GM12878 (cell line): ENCODE measurements at regions not wholly inside any gene's neighbourhood (a gene's known extent, or its start where the extent isn't known, plus 50 kb on each side); places are given as distances from the start of the nearest gene placed in this dataset.

Experiments
- ATAC-seq: fragments of 200-7000 bp; cut with Tn5 transposase; 3 replicates; pipeline ENCODE4 v1.9.1; 2020; ENCODE audit warnings: mild to moderate bottlenecking, moderate library complexity
- BruUV-seq: library from RNA; stranded (reverse); fragments of 400-500 nt; replicated peaks from 2 replicates; lab custom pipeline; 2021; lab: Mats Ljungman, UMichigan
- CTCF ChIA-PET: fragments of 300-600 bp; sonication (Branson Sonifier 250); formaldehyde crosslinking; extraction: SDS; loops from one replicate; lab custom pipeline; 2021; ENCODE audit warnings: inconsistent platforms; lab: Yijun Ruan, JAX
- POLR2A ChIA-PET: fragments of 350-600 bp; formaldehyde crosslinking; extraction: SDS; loops from one replicate; lab custom pipeline; 2021; ENCODE audit warnings: inconsistent platforms; lab: Charles Lee
- RAD21 ChIA-PET: fragments of 300-600 bp; sonication (Branson Sonifier 250); formaldehyde crosslinking; loops from one replicate; lab custom pipeline; 2023; ENCODE audit warnings: antibody characterized with exemption; ENCODE audit not compliant: unreplicated experiment; lab: Charles Lee
- SMC1A ChIA-PET: fragments of 300-600 bp; sonication (Branson Sonifier 250); formaldehyde crosslinking; loops from one replicate; lab custom pipeline; 2023; ENCODE audit not compliant: unreplicated experiment, uncharacterized antibody; lab: Charles Lee
- DNase-seq: peaks from one replicate; pipeline ENCODE4 v3.0.0-alpha.2; 2011; ENCODE audit warnings: low read depth, low spot score
- FAIRE-seq: peaks from 3 replicates; lab custom pipeline; 2011; peaks lifted over from hg19 to GRCh38; lab: Jason Lieb, UNC
- H2AFZ ChIP-seq: 2 replicates; pipeline ENCODE4 v1.6.0; 2011; ENCODE audit warnings: low read depth, low read length, control low read depth; ENCODE audit not compliant: control insufficient read depth
- H3K27ac ChIP-seq: 2 replicates; pipeline ENCODE4 v1.5.1; 2011; ENCODE audit warnings: control low read depth; ENCODE audit not compliant: control insufficient read depth, insufficient read depth
- H3K27me3 ChIP-seq, 2 experiments: replicated peaks in 1 of 2; 2 replicates each; pipeline versions ENCODE4 v1.6.0 to v1.6.1; 2011; ENCODE audit warnings: low read length in 1 of 2; ENCODE audit not compliant: control insufficient read depth in 2 of 2, insufficient read depth in 2 of 2
- H3K36me3 ChIP-seq, 2 experiments: 2 replicates each; pipeline ENCODE4 v1.5.1; 2011; ENCODE audit warnings: low read length in 1 of 2; ENCODE audit not compliant: control insufficient read depth in 2 of 2, insufficient read depth in 2 of 2
- H3K4me1 ChIP-seq: 2 replicates; pipeline ENCODE4 v1.6.1; 2011; ENCODE audit warnings: mild to moderate bottlenecking, low read length, moderate library complexity, mixed read lengths; ENCODE audit not compliant: control insufficient read depth, insufficient read depth
- H3K4me2 ChIP-seq: 2 replicates; pipeline ENCODE4 v1.6.0; 2011; ENCODE audit warnings: control low read depth; ENCODE audit not compliant: control insufficient read depth, insufficient read depth
- H3K4me3 ChIP-seq: fragments of 200-600 bp; sonication (generic); 2 replicates; pipeline ENCODE4 v1.5.1; 2016
- H3K79me2 ChIP-seq: 2 replicates; pipeline ENCODE4 v1.6.0; 2011; ENCODE audit warnings: low read length; ENCODE audit not compliant: control insufficient read depth, insufficient read depth
- H3K9ac ChIP-seq: 2 replicates; pipeline ENCODE4 v1.8.0; 2011; ENCODE audit warnings: low read length, control low read depth, mixed read lengths; ENCODE audit not compliant: control insufficient read depth, insufficient read depth
- H3K9me3 ChIP-seq: replicated peaks from 3 replicates; pipeline ENCODE4 v1.5.1; 2011; ENCODE audit warnings: mild to moderate bottlenecking, low read length; ENCODE audit not compliant: control insufficient read depth, insufficient read depth
- H4K20me1 ChIP-seq: 2 replicates; pipeline ENCODE4 v1.6.0; 2011; ENCODE audit not compliant: control insufficient read depth, insufficient read depth
- BMI1 ChIP-seq: fragments of 450-650 bp; IDR thresholded peaks from 2 replicates; pipeline ENCODE4 v1.6.1; 2016; ENCODE audit warnings: mild to moderate bottlenecking, moderate library complexity, borderline replicate concordance
- ESRRA ChIP-seq: IDR thresholded peaks from 2 replicates; pipeline ENCODE4 v1.6.1; 2012; ENCODE audit warnings: mild to moderate bottlenecking, low read length, improper control_type of control experiment
- FOS ChIP-seq: IDR thresholded peaks from 3 replicates; pipeline ENCODE4 v1.6.1; 2011; ENCODE audit warnings: borderline replicate concordance; ENCODE audit not compliant: insufficient read length; ENCODE audit errors: extremely low read depth
- KAT2A ChIP-seq: conservative IDR thresholded peaks from 2 replicates; pipeline ENCODE4 v1.6.1; 2011; ENCODE audit warnings: low read depth, low read length; ENCODE audit not compliant: control insufficient read depth
- KDM1A ChIP-seq: fragments of 200-600 bp; sonication (generic); IDR thresholded peaks from 2 replicates; pipeline ENCODE4 v1.6.1; 2016; ENCODE audit warnings: borderline replicate concordance
- MEF2A ChIP-seq: IDR thresholded peaks from 2 replicates; pipeline ENCODE4 v1.6.1; 2011; ENCODE audit warnings: low read depth, mild to moderate bottlenecking, low read length, moderate library complexity; ENCODE audit not compliant: insufficient read depth
- MLLT1 ChIP-seq: fragments of 450-650 bp; IDR thresholded peaks from 2 replicates; pipeline ENCODE4 v1.6.1; 2016; ENCODE audit warnings: mild to moderate bottlenecking
- MTA2 ChIP-seq: fragments of 450-650 bp; IDR thresholded peaks from 2 replicates; pipeline ENCODE4 v1.6.1; 2016; ENCODE audit warnings: low read depth, mild to moderate bottlenecking, moderate library complexity
- NFYA ChIP-seq: IDR thresholded peaks from 2 replicates; pipeline ENCODE4 v1.6.1; 2011; ENCODE audit warnings: low read depth, mild to moderate bottlenecking, low read length, improper control_type of control experiment, borderline replicate concordance
- PAX5 ChIP-seq: IDR thresholded peaks from 2 replicates; pipeline ENCODE4 v1.6.1; 2011; ENCODE audit warnings: low read depth, low read length, borderline replicate concordance
- PKNOX1 ChIP-seq: fragments of 450-650 bp; IDR thresholded peaks from 2 replicates; pipeline ENCODE4 v1.6.1; 2016; ENCODE audit warnings: mild to moderate bottlenecking
- POLR2A ChIP-seq: IDR thresholded peaks from 2 replicates; pipeline ENCODE4 v1.6.1; 2011; ENCODE audit warnings: low read depth, mild to moderate bottlenecking, low read length
- RAD21 ChIP-seq: IDR thresholded peaks from 2 replicates; pipeline ENCODE4 v1.6.1; 2011; ENCODE audit warnings: mild to moderate bottlenecking, low read depth, low read length, moderate library complexity; ENCODE audit not compliant: insufficient read depth
- SUPT20H ChIP-seq: IDR thresholded peaks from 2 replicates; pipeline ENCODE4 v1.6.1; 2011; ENCODE audit warnings: low read depth, mild to moderate bottlenecking, low read length, moderate library complexity, borderline replicate concordance; ENCODE audit not compliant: control insufficient read depth
- YY1 ChIP-seq: IDR thresholded peaks from 2 replicates; pipeline ENCODE4 v1.6.1; 2011; ENCODE audit warnings: low read depth, mild to moderate bottlenecking, low read length
- WGBS: methylation state at CpG from one replicate; pipeline ENCODE4 v1.1.6; 2016; ENCODE audit warnings: low lambda C conversion rate; ENCODE audit not compliant: insufficient replicate concordance, insufficient coverage; ENCODE audit errors: missing lambda C conversion rate; 5-methylcytosine and 5-hydroxymethylcytosine counted together
- in situ Hi-C: fragments of 300-500 bp; cut with MboI; formaldehyde crosslinking; loops from 9 replicates; pipeline ENCODE4 v1.14.3; 2018; ENCODE audit warnings: mixed read lengths
- intact Hi-C: fragments of 100-400 bp; cut with micrococcal nuclease; formaldehyde crosslinking; loops from one replicate; pipeline ENCODE4 v1.14.2; 2022; ENCODE audit not compliant: unreplicated experiment
- TF ChIP-seq, protein P1 (sequence below): fragments of 450-650 bp; IDR thresholded peaks from 2 replicates; pipeline ENCODE4 v1.6.1; 2017; ENCODE audit warnings: mild to moderate bottlenecking, moderate library complexity

DNA sequence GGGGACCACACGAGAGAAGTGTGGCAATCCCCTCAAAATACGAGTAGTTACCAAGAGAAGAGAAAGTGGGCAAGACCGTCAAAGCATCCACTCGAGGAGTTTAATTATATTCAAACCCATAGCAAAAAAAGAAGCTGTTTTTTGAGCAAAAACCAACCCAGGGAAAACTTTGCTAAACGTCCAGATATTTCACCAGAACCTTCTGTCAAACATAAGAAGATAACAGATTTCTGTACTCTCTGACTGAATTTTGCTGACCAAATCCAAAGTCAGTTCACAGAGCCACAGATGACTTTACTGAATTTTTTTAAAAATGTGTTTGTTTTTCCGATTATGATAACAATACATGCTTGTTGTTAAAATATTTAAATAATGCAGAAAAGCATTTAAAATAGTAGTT lies 145.6 kb upstream of the PTPN1 start:
- ATAC-seq, result no peak
- Histone ChIP-seq H3K79me2 (no peaks in the 10 kb centered on the region), H3K9ac (no peak overlapping the region), H3K27ac (no peak overlapping the region), H3K27me3 (no peaks in the 10 kb centered on the region; a peak in 2 of 4 replicates), H3K36me3 (no peaks in the 10 kb centered on the region), H3K4me2 (no peak overlapping the region), H3K9me3 (no peaks in the 10 kb centered on the region; the same call in 2 of the 3 replicates), H3K4me3 (no peak overlapping the region), H2AFZ (no peak overlapping the region), H3K4me1 (no peaks in the 10 kb centered on the region), H4K20me1 (no peaks in the 10 kb centered on the region)
- in situ Hi-C loops, result no loop called here
- ChIA-PET POLR2A (no interaction called here), RAD21 (no interaction called here), CTCF (interaction anchor here (1.1 kb wide), 1 partner anchor 186 kb away, joined by 3 read pairs; no protein-coding TSS in a partner anchor), SMC1A (no interaction called here)
- BruUV-seq, result no TSS peak
- intact Hi-C loops, result no loop called here
- no peak for DNase-seq
- TF ChIP-seq RAD21 (no peak), SUPT20H (no peak), KAT2A (no peak), MEF2A (no peak), BMI1 (no peak), MLLT1 (no peak), ESRRA (no peak), POLR2A (no peak), MTA2 (no peak), NFYA (no peak), FOS (no peak), PKNOX1 (no peak), KDM1A (no peak), YY1 (no peak), PAX5 (no peak)
- TF ChIP-seq, protein P1, sequence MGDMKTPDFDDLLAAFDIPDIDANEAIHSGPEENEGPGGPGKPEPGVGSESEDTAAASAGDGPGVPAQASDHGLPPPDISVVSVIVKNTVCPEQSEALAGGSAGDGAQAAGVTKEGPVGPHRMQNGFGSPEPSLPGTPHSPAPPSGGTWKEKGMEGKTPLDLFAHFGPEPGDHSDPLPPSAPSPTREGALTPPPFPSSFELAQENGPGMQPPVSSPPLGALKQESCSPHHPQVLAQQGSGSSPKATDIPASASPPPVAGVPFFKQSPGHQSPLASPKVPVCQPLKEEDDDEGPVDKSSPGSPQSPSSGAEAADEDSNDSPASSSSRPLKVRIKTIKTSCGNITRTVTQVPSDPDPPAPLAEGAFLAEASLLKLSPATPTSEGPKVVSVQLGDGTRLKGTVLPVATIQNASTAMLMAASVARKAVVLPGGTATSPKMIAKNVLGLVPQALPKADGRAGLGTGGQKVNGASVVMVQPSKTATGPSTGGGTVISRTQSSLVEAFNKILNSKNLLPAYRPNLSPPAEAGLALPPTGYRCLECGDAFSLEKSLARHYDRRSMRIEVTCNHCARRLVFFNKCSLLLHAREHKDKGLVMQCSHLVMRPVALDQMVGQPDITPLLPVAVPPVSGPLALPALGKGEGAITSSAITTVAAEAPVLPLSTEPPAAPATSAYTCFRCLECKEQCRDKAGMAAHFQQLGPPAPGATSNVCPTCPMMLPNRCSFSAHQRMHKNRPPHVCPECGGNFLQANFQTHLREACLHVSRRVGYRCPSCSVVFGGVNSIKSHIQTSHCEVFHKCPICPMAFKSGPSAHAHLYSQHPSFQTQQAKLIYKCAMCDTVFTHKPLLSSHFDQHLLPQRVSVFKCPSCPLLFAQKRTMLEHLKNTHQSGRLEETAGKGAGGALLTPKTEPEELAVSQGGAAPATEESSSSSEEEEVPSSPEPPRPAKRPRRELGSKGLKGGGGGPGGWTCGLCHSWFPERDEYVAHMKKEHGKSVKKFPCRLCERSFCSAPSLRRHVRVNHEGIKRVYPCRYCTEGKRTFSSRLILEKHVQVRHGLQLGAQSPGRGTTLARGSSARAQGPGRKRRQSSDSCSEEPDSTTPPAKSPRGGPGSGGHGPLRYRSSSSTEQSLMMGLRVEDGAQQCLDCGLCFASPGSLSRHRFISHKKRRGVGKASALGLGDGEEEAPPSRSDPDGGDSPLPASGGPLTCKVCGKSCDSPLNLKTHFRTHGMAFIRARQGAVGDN, result no peak
- FAIRE-seq, result no peak
- WGBS, result under 1% methylated on average over 6 of the region's 6 CpGs
